ENCODE measurements at regions not wholly inside any gene's neighbourhood (a gene's known extent, or its start where the extent isn't known, plus 50 kb on each side); places are given as distances from the start of the nearest gene placed in this dataset.

- TF ChIP-seq CTCF (IDR thresholded peaks at IDR 0.05; ENCODE audit: insufficient read depth, low read length, poor library complexity, severe bottlenecking): no peak
- no peak for TF ChIP-seq EZH2phosphoT487 (conservative IDR thresholded peaks at IDR 0.05; ENCODE audit: low read length)
Measured at GRCh38 chr16:5622234-5622884, 524.8 kb upstream of the EEF2KMT start.

All from SU-DHL-6 (cell line).